HUES6 (cell line): ENCODE measurements at regions not wholly inside any gene's neighbourhood (a gene's known extent, or its start where the extent isn't known, plus 50 kb on each side); places are given as distances from the start of the nearest gene placed in this dataset.

ENCODE experiments used
- H3K27ac ChIP-seq: 2 replicates; pipeline ENCODE4 v1.7.0; 2013; ENCODE audit warnings: low read depth, mild to moderate bottlenecking, low read length, inconsistent platforms
- H3K27me3 ChIP-seq: 2 replicates; pipeline ENCODE4 v1.6.1; 2013; ENCODE audit warnings: low read length; ENCODE audit not compliant: control insufficient read depth, insufficient read depth
- H3K36me3 ChIP-seq: 2 replicates; pipeline ENCODE4 v1.6.1; 2013; ENCODE audit warnings: low read length; ENCODE audit not compliant: control insufficient read depth, insufficient read depth
- H3K4me1 ChIP-seq: 2 replicates; pipeline ENCODE4 v1.6.1; 2013; ENCODE audit warnings: low read length; ENCODE audit not compliant: control insufficient read depth, insufficient read depth
- H3K4me3 ChIP-seq: 2 replicates; pipeline ENCODE4 v1.5.1; 2013; ENCODE audit warnings: low read depth, low read length
- H3K9ac ChIP-seq: one replicate; pipeline ENCODE4 v1.6.1; 2013; ENCODE audit warnings: mild to moderate bottlenecking, low read length
- H3K9me3 ChIP-seq: 2 replicates; pipeline ENCODE4 v1.6.1; 2013; ENCODE audit warnings: low read depth, low read length; ENCODE audit not compliant: control insufficient read depth, insufficient read depth

DNA sequence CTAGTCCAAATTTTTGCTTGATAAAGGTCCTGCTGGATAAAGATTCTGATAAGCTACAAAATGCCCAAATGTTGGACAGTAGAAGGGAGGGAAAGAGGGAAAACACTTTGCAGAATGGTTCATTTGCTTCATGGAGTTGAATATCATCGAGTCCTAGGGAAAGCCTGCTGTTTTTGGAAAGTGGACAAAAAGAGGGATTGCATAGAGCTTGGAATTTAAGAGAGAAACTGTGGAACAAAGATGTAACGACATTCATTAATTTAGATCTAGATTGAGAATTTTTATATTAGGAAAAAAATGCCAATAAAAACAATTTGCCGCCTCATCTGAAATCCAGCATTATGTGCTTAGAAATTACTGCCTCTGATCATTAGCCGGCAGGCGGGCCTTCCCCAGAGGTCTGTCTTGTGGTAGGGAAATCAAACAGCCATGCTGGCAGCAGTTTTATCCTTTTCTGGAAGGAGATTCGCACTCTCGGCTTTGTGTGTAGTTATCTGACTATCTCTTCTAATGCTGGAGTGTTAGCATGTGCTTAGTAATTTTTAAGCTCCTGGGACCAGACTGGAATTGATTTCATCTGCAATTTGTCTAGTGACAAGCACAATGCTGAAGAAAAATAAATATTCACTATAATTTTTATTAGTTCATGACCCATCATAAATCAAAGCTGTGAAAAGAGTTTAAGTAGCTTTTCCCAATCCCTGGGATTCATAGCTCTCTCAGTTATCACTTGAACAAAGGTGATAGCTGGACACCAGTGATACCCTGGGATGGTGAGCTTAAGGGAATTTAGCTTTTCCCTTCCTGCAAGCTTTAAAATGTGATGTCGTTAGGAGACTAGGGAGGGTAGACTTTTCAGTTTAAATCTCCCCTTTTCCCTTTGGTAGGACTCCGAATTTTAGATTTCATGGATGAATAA, 329.5 kb downstream of the PRL start:
- H3K36me3 ChIP-seq = no peaks in the 10 kb centered on the region
- no peak overlapping the region for H3K27ac ChIP-seq
- no peaks in the 10 kb centered on the region for H3K27me3 ChIP-seq
- no peak overlapping the region for H3K4me3 ChIP-seq
- peaks cover 35% of the 10 kb centered on the region for H3K4me1 ChIP-seq
- no peaks in the 10 kb centered on the region for H3K9me3 ChIP-seq
- no peak overlapping the region for H3K9ac ChIP-seq

DNA sequence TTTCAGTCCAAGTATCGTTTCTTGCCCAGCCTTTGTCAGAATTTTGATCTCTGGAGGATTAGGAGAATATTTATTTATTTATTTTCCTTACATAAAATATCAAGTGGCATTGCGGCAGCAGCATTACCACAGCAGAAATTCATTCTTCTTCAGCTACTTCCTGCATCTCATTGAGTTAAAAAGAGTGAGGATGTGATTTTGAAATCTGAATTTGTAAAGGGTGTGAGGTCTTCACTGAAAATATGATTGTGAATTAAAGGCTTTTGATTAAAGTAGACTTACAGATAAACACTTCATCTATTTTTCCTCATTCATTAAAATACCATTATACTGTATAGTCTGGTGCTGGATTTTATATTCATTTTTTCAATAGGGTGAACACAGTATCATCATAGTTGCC, 328.4 kb downstream of the PRL start:
- Histone ChIP-seq H3K4me3 (no peak overlapping the region), H3K9ac (no peak overlapping the region), H3K27ac (no peak overlapping the region), H3K36me3 (no peaks in the 10 kb centered on the region), H3K4me1 (peaks cover 35% of the 10 kb centered on the region), H3K9me3 (no peaks in the 10 kb centered on the region), H3K27me3 (no peaks in the 10 kb centered on the region)

DNA sequence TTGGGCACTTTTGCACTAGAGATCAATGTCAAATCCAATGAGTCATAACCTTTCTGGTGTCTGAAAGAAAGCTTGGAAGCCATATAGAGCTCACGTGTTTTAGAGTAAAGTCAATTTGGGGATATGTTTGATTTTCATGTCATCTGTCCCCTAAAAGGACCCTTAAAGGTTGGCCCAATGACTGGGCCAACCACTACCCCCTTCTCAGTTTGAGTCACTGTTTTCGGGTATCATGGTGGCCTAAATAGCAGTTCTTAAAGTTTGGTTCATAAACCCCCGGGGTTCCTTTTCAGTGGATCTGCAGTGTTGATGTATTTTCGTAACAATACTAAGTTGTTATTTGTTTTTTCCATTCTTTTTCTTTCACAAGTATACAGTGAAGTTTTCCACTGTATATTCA, 327.6 kb downstream of the PRL start:
- Histone ChIP-seq H3K9me3 (no peaks in the 10 kb centered on the region), H3K27me3 (no peaks in the 10 kb centered on the region), H3K4me1 (peaks cover 32% of the 10 kb centered on the region), H3K27ac (no peak overlapping the region), H3K36me3 (no peaks in the 10 kb centered on the region), H3K9ac (no peak overlapping the region), H3K4me3 (no peak overlapping the region)

DNA sequence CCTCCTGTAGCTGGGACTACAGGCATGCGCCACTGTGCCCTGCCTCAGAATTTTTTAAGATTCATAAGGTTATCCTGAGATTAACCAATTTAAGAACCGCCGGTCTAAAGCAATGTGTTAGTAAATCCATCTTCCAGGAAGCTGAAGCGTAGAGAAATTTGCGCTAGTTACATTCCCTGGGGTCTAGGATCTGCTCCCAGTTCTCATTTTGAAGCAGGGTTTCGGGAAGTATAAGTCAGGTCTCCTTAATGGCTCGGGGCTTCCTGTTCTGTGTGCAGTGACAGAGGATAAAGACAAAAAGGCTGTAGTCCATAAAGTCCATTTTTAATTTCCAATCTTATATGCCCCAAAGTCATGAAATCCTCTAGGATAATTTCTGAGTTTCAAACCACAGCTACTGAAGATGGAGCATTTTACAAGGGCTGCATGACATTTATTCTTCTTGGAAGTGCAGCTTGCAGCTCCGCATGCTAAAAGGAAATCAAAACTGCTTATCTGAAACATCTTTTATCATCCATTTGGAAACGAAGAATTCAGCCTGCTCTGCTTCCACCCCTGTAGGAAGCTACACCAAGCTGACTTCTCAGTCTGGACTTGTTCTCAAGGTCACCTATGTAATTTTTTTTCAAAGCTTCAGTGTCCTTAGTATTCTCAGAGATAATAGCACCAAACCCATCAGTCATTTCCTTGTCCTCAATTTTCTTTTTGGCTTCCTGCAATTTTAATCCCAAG, 326.1 kb downstream of the PRL start:
- H3K27ac ChIP-seq = no peak overlapping the region

DNA sequence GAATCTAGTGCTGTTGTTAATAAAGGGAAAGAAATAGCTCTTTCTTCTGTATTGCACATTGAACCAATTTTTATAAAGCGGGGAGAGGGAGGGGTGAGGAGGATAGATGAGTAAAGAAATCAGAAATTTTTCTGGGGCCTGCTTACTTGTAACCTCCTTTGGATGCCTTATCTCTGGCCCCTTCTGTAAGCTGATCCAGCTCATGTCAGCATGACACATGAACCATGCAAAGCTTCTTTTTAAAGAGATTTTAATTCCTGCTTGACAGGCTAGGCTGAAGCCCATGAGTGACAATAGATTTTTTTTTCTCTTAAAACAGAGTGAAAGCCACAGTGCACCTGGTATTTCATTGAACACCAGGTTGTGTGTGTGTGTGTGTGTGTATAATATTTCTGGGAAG, 325.3 kb downstream of the PRL start:
- Histone ChIP-seq H3K4me3 (no peak overlapping the region), H3K27me3 (no peaks in the 10 kb centered on the region), H3K4me1 (peaks cover 15% of the 10 kb centered on the region), H3K9ac (no peak overlapping the region), H3K9me3 (no peaks in the 10 kb centered on the region), H3K27ac (no peak overlapping the region), H3K36me3 (no peaks in the 10 kb centered on the region)

More for the DNA sequence above, 326.1 kb downstream of the PRL start:
- Histone ChIP-seq H3K9ac (no peak overlapping the region), H3K27me3 (no peaks in the 10 kb centered on the region), H3K4me3 (no peak overlapping the region), H3K9me3 (no peaks in the 10 kb centered on the region), H3K4me1 (peaks cover 22% of the 10 kb centered on the region), H3K36me3 (no peaks in the 10 kb centered on the region)

DNA sequence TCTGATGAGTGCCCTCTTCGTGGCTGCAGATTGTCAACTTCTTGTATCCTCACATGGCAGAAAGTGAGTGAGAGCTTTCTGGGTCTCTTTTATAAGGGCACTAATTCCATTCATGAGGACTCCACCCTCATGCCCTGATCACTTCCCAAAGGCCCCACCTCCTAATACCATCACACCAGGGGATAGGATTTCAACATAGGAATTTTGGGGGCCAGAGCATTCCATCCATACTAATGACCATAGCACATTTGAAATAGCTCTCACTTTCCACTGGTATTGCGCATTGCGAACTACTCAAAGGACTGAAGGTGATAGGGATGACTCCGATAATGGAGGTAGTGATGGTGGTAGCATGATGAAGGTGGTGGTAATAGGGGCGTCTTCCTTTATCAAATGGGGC, 324.3 kb downstream of the PRL start:
- Histone ChIP-seq H3K4me1 (peaks cover 15% of the 10 kb centered on the region), H3K27ac (no peak overlapping the region), H3K9me3 (no peaks in the 10 kb centered on the region), H3K4me3 (no peak overlapping the region), H3K27me3 (no peaks in the 10 kb centered on the region), H3K36me3 (no peaks in the 10 kb centered on the region), H3K9ac (no peak overlapping the region)

DNA sequence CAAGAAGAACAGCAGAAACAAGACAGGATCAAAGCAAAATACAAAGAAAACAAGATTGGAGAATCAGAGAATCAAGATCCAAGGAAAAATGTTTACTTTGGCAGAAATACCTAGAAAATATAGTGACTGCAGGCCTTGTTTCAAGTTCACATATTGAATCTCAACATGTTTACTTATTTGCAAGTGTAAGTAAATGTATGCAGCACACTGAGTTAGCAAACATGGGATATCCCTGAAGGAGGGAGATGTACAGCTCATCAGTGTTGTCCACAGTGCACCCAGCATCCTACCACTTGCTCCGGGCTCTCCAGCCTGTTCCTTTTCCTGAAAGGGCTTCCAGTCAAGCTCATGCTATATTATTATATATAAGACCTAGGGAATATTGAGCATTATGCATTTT, 319.5 kb downstream of the PRL start:
- H3K27me3 ChIP-seq = no peaks in the 10 kb centered on the region
- no peak overlapping the region for H3K4me3 ChIP-seq
- H3K36me3 ChIP-seq = peaks cover 23% of the 10 kb centered on the region
- H3K9ac ChIP-seq = no peak overlapping the region
- H3K27ac ChIP-seq = no peak overlapping the region
- H3K4me1 ChIP-seq = no peaks in the 10 kb centered on the region
- peaks cover 17% of the 10 kb centered on the region for H3K9me3 ChIP-seq

DNA sequence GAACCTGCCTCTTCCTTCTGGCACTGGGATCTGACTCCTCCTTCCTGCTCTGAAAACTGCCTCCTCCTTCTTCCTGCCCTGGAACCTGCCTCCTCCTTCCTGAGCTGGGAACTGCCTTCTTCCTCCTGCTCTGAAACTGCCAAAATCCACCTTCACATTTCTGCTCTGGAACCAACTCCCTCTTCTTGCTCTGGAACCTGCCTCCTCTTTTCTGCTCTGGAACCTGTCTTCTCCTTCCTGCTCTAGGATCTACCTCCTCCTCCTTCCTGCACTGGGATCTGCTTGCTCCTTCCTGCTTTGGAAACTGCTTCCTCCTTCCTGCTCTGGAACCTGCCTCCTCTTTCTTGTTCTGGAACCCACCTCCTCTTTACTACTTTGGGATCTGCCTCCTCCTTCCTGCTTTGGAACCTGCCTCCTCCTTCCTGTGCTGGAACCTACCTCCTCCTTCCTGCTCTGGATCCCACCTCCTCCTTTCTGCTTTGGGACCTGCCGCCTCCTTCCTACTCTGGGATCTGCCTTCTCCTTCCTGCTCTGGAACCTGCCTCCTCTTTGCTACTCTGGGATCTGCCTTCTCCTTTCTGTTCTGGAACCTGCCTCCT, 315.5 kb downstream of the PRL start:
- H3K36me3 ChIP-seq = peaks cover 23% of the 10 kb centered on the region
- no peaks in the 10 kb centered on the region for H3K27me3 ChIP-seq
- no peak overlapping the region for H3K27ac ChIP-seq
- no peaks in the 10 kb centered on the region for H3K4me1 ChIP-seq
- H3K9ac ChIP-seq = no peak overlapping the region
- no peak overlapping the region for H3K4me3 ChIP-seq
- peaks cover 17% of the 10 kb centered on the region for H3K9me3 ChIP-seq

DNA sequence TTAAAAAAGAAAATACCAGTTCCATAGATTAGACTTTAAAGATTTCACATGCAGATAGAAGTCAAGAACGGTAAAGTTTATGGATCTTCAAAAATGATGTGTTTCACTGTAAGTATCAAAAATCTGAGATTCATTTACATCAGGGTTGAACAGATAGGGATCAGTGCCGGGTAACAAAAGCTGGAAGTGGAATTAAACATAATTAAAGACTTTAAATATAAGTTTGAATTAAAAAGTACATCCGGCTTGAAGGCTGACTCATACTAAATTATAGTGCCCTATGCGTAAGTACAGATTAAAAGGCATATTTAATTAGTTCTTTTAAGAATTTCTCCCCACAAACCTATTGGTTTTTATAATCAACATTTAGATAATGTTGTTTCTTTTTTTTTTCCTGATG, 312.7 kb downstream of the PRL start:
- Histone ChIP-seq H3K9me3 (peaks cover 17% of the 10 kb centered on the region), H3K27ac (no peak overlapping the region), H3K9ac (no peak overlapping the region), H3K36me3 (peaks cover 19% of the 10 kb centered on the region), H3K27me3 (no peaks in the 10 kb centered on the region), H3K4me3 (no peak overlapping the region), H3K4me1 (peaks cover 13% of the 10 kb centered on the region)

DNA sequence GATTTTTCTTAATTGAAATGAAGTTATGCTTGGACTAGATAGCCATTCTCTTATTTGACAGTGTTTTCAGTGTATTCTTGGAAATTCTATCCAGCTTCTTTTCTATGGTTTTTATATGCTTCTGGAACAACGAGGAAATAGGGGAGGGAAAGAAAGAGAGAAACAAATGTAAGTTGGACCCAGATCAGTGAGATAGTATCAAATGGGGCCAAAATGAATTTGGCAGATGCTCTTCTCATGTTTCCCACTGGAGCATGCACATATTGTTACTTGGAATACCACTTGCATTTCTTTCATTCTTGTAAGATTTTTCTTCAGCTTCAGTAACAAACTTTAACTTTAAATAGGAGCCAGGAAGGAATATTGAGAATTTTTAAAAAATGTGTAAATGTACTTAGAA, 312.3 kb downstream of the PRL start:
- Histone ChIP-seq H3K9ac (no peak overlapping the region), H3K36me3 (peaks cover 18% of the 10 kb centered on the region), H3K27ac (no peak overlapping the region), H3K4me3 (no peak overlapping the region), H3K9me3 (peaks cover 17% of the 10 kb centered on the region), H3K27me3 (no peaks in the 10 kb centered on the region), H3K4me1 (peaks cover 13% of the 10 kb centered on the region)

DNA sequence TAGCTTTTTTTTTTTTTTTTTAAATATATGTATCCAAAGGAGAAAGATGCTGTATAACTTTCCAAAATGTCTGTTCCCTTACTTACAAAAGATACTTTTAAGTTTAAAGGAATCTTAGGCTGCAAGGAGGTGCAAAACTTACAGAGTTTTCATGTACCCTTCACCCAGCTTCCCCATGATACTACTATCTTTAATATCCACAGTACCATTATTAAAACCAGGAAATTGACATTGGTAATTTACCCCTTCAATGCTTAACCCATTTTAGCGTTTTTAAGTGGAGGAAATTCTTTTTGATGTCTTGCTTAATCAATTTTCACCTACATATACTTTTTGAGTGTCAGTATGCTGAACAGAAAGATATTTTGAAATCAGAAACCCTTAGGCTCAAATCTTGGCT, 310.9 kb downstream of the PRL start:
- H3K9ac ChIP-seq = no peak overlapping the region

More for the DNA sequence above, 310.9 kb downstream of the PRL start:
- Histone ChIP-seq H3K4me3 (no peak overlapping the region), H3K4me1 (peaks cover 13% of the 10 kb centered on the region), H3K27me3 (no peaks in the 10 kb centered on the region), H3K27ac (no peak overlapping the region), H3K36me3 (peaks cover 7% of the 10 kb centered on the region; the same call in 1 of the 2 replicates), H3K9me3 (peaks cover 8% of the 10 kb centered on the region)
